HG03064 (cell line): ENCODE measurements at regions not wholly inside any gene's neighbourhood (a gene's known extent, or its start where the extent isn't known, plus 50 kb on each side); places are given as distances from the start of the nearest gene placed in this dataset.

Experiments used
- ATAC-seq: cut with Tn5 transposase; IDR thresholded peaks from one replicate; pipeline ENCODE4 v1.9.1; 2021; ENCODE audit warnings: low read depth; ENCODE audit not compliant: unreplicated experiment

DNA sequence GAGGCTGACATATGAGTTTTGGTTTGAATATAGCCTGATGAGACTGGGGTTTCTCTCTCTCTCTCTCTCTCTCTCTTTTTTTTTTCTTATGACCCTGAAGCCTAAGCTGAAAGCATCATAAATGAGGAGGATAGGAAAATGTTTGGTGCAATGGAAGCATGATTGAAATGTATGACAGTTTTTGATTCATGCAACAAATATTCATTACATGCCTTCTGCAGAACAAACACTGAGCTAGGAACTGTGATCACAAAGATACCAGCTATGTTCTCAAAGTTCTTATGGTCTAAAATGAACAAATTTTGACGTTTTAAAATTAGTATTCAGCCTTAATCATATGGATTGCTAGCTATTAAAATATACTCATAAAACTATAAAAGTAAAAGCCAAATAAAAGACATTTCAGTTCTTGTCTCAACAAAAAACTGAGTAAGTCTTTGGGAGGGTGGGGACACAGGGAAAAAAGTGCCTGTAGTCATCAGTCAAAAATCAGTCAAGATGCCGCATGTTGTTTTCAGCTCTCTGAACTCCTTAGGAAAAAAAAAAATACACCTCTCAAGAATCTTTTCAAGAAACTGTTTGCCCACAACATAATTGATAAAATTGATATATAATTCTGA, 57.2 kb downstream of the NKX6-1 start:
- no peak for ATAC-seq

DNA sequence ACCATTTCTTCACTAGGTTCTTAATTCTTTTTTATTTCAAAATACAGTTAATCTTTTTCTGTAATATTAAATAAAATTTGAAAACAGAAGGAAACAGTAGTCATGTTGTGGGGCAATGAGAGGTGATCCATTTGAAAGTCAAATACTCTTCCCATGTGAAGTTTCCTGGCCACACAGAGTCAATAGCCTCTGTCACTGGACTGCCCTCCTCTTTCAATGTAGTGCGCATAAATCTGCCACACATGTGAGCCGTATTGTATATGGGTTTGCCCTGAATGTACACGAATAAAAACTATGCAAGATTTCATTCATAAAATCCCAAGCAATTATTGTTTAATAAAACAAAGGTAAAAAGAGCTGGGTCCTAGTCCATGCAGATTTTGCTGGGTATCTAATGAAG, 59.1 kb downstream of the NKX6-1 start:
- ATAC-seq, result no peak

- ATAC-seq, result no peak
Measured at GRCh38 chr4:84436812-84437211, 62.3 kb downstream of the NKX6-1 start.

- no peak for ATAC-seq
Measured at GRCh38 chr4:84434344-84434743, 64.7 kb downstream of the NKX6-1 start.

GRCh38 chr4:84433633-84434222, 65.4 kb downstream of the NKX6-1 start:
- ATAC-seq, result no peak

GRCh38 chr4:84432713-84433112, 66.4 kb downstream of the NKX6-1 start:
- ATAC-seq, result no peak

DNA sequence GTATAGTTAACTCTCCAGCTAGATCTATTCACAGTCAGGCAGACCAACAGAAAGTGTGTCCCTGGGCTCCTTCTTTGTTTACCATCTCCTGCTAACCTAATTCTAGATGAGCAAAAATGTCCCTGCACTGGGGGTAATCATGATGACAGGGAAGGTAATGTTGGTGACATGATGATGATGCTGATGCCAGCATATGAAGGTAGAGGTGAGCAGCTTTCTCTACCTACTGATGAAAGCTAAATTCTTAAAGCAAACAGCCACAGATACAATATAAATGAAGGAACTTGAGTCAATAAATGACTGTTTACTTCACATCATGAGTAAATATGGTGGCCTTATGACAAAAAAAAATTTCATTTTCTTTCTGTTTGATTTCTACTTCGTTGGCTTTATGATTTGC, 78.5 kb downstream of the NKX6-1 start:
- ATAC-seq, result no peak

DNA sequence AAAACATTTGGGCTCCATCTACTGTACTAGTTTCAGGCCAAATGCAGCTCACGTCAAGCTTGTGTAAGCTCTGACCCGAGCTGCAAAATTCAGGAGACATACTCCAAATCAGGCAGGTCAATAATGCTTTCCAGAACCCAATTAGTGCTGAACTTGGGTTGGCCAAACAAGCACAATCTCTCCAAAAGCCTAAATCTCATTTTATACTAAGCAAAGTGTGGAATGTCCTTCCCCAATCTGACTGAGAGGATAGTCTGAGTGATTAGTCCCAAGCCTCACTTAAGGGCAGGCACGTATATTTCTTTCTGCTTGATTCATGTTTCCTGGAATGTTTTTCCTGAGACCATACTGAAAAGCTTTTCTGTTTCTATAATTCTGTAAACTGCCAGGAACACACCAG, 79.9 kb downstream of the NKX6-1 start:
- no peak for ATAC-seq

DNA sequence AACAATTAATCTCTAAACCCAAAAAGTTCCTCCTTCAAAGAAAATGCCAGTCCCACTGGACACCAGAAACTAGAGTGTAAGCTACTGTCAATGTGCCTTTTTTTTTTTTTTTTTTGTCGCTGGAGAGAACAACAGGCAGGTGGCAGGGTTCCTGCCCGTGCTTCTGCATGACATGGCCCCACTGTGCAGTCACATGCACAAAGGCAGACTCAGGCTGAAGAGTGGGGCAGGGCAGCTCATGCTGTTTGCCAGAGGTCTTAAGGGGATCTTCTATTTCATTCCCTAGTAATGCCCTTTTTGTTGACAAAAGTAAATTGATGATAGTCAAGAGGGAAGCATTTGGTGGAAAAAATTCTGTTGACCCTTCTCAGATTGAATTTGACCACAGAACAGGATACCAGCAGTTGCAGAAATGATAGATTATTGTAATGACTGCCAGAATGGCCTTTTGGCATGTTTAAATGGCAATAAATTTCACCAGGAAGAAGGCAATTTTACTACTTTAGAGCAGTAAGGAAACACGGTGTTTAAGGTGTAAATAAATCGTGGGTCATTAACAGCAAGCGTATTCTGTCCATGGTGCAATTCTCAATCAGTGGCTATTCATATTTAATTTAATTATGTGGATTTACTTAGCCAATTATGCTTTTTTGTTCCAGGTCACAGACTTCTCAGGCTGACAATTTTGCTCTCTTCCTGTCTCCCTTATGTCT, 80.9 kb downstream of the NKX6-1 start:
- ATAC-seq, result no peak

- ATAC-seq, result no peak
Measured at GRCh38 chr4:84413976-84414375, 85.1 kb downstream of the NKX6-1 start.

DNA sequence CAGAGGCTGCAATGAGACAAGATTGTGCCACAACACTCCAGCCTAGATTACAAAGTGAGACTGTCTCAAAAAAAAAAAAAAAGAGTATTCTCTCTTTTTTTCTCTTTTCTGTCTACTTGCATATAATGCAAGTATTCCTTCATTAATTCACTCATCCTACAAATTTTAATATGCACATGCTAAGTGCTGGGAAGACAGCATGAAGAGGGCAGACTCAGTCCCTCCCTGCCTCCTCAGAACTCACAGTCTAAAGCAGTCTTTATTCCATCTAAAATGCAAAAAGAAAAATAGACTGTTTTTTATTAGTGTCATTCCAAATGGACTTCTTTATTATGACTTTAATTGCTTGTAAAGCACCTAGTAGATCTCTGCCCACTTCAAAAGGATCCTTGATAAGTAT, 85.6 kb downstream of the NKX6-1 start:
- ATAC-seq, result no peak

- no peak for ATAC-seq
Measured at GRCh38 chr4:84412062-84412461, 87.0 kb downstream of the NKX6-1 start.

DNA sequence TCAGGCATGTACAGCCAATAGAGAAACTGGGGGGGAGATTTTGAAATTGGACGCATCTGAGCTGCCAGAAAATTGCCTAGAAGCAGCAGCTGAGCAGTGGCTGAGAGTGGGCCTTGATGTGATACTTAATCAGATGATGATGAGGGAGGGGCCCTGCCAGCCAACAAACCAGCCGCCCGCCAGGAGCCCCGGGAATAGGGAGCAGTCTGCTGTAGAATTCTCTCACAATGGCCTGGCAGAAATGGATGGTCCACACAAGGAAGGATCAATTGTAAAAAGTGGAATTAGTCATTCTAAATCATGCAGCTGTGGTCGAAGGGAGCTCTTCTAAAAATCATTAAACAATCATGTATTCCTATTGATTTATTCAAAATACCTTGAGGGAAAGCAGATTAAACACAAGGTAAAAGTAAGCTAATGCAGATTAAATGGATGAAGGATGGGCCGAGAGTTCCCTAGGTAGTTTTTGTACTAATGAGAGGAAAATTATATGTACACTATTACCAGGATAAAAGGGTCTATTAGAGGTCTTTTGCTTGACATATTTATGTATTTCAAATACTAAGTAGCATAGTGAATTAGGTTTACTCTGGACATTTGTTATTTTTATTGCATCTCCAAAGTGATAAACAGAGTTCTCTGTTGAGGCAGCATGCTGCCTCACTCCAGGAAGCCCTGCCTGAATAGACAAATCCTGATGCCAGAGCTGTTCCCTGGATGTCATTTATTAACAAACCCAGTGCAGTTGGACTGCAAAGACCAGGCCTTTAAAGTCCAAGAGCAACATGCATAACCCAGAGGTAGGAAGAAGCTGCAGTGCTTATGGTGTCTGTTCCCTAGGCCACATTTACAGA, 91.3 kb downstream of the NKX6-1 start:
- no peak for ATAC-seq

DNA sequence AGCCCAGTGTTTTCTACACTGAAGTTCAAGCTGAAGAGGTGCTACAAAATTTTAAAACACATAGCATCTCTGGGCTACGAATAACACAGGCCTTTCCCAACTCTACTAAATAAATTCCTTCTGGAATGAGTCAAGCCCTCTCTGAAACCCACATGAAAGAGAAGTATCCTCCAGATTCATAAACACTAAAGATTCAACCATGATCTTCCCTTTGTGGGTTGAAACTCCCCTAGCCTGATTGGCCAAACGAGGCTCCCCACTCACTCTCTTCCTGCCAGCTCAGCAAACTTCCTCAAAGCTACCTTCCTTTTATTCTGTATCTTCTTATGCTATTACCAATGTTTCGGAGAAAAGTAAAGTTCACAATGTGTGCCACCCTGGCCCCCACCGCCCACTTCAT, 95.4 kb downstream of the NKX6-1 start:
- no peak for ATAC-seq

GRCh38 chr4:84401701-84402306, 97.3 kb downstream of the NKX6-1 start:
- no peak for ATAC-seq

GRCh38 chr4:84394386-84394785, 104.7 kb downstream of the NKX6-1 start:
- ATAC-seq, result no peak

- ATAC-seq, result no peak
Measured at GRCh38 chr4:84392951-84393590, 106.0 kb downstream of the NKX6-1 start.

DNA sequence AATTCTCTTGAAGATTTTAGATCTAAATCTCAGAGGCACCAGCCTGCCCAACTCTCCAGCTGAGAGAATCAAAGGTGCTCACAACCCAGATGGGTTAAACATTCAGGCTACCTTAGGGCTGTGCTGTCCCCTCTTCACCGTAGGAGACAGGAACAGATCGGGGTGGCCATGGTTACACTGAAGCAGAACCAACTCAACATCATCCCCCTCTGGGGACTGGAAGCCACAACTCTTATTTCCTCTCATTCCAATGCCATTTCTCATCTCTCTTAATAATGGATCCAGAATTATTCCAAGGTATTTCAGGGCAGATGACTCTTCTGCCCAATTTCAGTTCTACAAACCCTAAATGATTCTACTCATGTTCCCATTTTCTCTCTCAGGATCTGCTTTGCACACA, 109.7 kb downstream of the NKX6-1 start:
- no peak for ATAC-seq

DNA sequence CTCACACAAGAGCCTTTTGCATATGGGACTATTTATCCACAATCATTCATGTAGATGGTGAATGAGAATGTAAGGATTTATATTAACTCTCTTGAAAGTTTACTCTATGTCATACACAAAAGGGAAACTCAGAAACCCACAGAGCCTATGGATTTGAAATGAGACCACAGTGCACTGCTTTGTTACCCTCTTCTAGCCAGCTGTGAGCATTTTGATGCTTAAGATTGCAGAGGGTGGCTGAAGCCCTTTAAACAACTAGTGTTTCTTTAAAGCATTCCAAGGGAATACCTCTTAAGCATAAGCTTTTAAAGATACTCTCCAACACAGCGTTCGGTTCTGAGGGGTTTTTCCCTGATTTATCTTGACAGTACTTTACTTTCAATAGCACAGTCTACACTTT, 113.9 kb downstream of the NKX6-1 start:
- ATAC-seq, result no peak

- no peak for ATAC-seq
Measured at GRCh38 chr4:84384801-84385200, 114.3 kb downstream of the NKX6-1 start.
